ENCODE measurements at regions not wholly inside any gene's neighbourhood (a gene's known extent, or its start where the extent isn't known, plus 50 kb on each side); places are given as distances from the start of the nearest gene placed in this dataset.

DNA sequence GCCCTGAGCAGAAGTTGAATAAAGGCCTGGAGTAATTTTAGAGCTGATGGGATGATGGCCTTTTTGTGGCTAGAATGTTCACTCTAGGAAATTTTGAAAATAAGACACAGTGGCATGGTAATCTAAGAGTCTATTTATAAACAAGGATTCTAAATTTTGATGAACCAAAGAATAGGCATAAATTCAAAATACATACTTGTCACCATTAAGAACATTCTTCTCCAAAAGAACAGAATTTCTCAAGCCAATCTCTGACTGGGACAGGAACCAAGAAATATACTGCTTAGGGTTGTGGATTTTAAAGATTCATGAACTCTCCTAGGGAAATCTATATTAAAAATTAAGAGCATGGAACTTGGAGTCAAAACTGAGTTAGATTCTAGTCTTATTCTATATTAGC, 98.2 kb upstream of the SETBP1 start:
- Mint-ChIP-seq H3K4me3 (ENCODE audit: unreplicated experiment) (no peak overlapping the region), H3K36me3 (ENCODE audit: low read depth) (no peaks in the 10 kb centered on the region), H3K9me3 (ENCODE audit: low read depth) (no peaks in the 10 kb centered on the region), H3K4me1 (ENCODE audit: low read depth) (peaks cover 36% of the 10 kb centered on the region), H3K27me3 (ENCODE audit: low read depth) (no peaks in the 10 kb centered on the region), H3K27ac (ENCODE audit: unreplicated experiment) (no peak overlapping the region)
- TF ChIP-seq, protein P1, sequence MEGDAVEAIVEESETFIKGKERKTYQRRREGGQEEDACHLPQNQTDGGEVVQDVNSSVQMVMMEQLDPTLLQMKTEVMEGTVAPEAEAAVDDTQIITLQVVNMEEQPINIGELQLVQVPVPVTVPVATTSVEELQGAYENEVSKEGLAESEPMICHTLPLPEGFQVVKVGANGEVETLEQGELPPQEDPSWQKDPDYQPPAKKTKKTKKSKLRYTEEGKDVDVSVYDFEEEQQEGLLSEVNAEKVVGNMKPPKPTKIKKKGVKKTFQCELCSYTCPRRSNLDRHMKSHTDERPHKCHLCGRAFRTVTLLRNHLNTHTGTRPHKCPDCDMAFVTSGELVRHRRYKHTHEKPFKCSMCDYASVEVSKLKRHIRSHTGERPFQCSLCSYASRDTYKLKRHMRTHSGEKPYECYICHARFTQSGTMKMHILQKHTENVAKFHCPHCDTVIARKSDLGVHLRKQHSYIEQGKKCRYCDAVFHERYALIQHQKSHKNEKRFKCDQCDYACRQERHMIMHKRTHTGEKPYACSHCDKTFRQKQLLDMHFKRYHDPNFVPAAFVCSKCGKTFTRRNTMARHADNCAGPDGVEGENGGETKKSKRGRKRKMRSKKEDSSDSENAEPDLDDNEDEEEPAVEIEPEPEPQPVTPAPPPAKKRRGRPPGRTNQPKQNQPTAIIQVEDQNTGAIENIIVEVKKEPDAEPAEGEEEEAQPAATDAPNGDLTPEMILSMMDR (IDR thresholded peaks at IDR 0.05): no peak
- no peak for DNase-seq (ENCODE audit: low spot score)

DNA sequence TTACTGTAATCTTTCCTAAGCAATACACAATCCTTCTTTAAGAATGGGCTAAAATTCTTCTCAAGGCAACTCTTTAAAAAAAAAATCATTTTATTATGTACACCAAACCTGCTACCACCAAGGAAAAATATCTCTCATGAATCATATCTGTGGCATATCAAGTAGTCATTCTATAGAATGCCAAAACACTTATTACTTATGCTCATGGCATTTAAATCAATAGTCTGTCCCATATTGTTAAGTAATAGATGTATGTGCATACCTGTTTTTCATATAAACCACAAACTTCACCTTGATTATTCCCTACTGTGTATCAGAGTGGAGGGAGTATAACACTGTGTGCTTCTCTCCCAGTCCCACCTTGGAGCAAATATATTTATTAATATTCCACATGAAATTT, 95.8 kb upstream of the SETBP1 start:
- DNase-seq (ENCODE audit: low spot score): no peak
- no peak overlapping the region for H3K27ac Mint-ChIP-seq (ENCODE audit: unreplicated experiment)
- no peaks in the 10 kb centered on the region for H3K27me3 Mint-ChIP-seq (ENCODE audit: low read depth)
- no peaks in the 10 kb centered on the region for H3K9me3 Mint-ChIP-seq (ENCODE audit: low read depth)
- H3K4me1 Mint-ChIP-seq (ENCODE audit: low read depth): peaks cover 40% of the 10 kb centered on the region
- H3K4me3 Mint-ChIP-seq (ENCODE audit: unreplicated experiment): no peak overlapping the region
- TF ChIP-seq, protein P1 (IDR thresholded peaks at IDR 0.05): no peak
- no peaks in the 10 kb centered on the region for H3K36me3 Mint-ChIP-seq (ENCODE audit: low read depth)

DNA sequence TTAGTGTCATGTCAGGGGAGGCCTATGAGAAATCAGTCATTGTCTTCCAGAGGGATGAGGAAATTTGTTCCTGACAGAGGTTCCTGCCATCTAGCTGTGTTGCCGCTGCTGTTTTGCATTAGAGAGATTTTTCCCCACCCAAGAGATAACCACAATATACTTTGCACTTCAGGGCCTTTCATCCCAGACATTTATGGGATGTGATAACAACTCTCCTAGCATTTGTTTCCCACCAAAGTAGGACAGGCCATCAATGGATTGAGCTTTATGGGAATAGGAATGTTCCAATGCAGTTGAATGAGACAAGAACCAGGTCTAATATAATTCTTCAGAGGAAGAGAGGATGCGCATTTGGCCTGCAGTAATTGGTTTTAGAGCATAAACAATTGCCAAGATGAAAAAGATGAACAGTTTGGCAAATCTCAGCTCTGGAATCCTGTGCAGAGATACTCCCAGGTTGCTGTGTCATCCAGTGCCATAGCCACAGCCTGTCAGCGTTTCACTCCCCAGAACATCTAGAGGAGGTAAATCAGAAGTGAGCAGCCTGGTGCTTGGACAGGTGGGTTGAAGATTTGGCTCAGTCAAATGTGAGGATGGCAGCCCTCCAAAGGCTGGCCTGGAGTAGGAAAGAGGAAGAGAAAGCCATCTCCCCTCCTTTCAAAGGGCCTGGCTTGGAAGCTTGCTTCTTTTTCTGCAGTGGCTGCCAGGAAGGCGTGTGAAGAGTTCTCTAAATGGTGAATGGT, 93.7 kb upstream of the SETBP1 start:
- H3K27ac Mint-ChIP-seq (ENCODE audit: unreplicated experiment): no peak overlapping the region
- peaks cover 51% of the 10 kb centered on the region for H3K4me1 Mint-ChIP-seq (ENCODE audit: low read depth)
- no peaks in the 10 kb centered on the region for H3K36me3 Mint-ChIP-seq (ENCODE audit: low read depth)
- no peaks in the 10 kb centered on the region for H3K27me3 Mint-ChIP-seq (ENCODE audit: low read depth)
- no peak for DNase-seq (ENCODE audit: low spot score)
- H3K4me3 Mint-ChIP-seq (ENCODE audit: unreplicated experiment): no peak overlapping the region
- no peaks in the 10 kb centered on the region for H3K9me3 Mint-ChIP-seq (ENCODE audit: low read depth)
- TF ChIP-seq, protein P1 (IDR thresholded peaks at IDR 0.05): no peak

DNA sequence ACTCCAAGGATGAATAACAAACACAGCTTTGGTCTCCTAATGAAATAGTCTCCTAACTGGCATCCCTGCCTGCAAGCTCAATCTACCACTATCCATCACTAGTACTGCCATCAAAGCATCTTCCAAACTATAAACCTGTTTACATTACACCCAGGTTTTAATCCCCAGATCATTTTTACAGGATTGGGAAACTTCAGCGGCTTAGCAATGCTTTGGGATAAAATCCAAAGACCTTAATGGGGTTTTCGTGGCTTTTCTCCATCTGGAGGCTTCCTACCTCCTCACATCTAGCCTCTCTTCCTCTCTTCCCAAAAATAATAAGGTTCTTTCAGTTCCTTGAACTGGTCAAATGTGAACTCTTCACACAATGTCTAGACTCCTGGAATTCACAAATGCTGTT, 92.2 kb upstream of the SETBP1 start:
- no peaks in the 10 kb centered on the region for H3K36me3 Mint-ChIP-seq (ENCODE audit: low read depth)
- peaks cover 54% of the 10 kb centered on the region for H3K4me1 Mint-ChIP-seq (ENCODE audit: low read depth)
- H3K4me3 Mint-ChIP-seq (ENCODE audit: unreplicated experiment): no peak overlapping the region
- DNase-seq (ENCODE audit: low spot score): no peak
- no peaks in the 10 kb centered on the region for H3K9me3 Mint-ChIP-seq (ENCODE audit: low read depth)
- H3K27me3 Mint-ChIP-seq (ENCODE audit: low read depth): no peaks in the 10 kb centered on the region
- TF ChIP-seq, protein P1 (IDR thresholded peaks at IDR 0.05): no peak
- H3K27ac Mint-ChIP-seq (ENCODE audit: unreplicated experiment): peak overlapping the region; percentile 90

DNA sequence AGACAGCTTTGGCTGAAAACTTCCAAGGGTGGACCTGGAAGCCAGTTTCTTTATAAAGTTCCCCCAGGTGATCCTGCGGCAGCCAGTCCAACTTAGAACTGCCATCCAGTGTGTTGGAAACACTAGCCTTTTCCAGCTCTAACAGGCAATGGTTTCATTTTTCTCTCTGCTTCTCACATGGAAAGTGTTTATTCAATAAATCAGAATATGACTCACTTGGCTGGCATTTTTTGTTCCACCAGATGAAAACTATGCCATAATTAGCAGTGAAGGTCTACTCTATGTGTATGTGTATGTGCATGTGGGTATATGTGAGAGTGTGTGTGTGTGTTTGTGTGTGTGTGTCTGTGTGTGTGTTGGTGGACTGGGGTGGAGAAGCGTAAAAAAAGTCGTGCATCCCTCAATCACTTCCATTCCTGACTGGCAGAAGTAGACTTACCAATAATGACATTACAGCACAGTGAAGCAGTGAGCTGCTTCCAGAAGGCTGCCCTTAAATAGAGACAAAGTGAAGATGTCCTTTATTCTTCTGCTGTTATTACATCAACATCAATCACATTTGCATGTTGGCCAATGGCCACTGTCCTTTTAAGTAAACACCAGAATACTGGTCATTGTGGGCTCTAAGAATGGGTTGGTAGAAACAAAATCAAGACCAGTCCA, 90.9 kb upstream of the SETBP1 start:
- no peak overlapping the region for H3K4me3 Mint-ChIP-seq (ENCODE audit: unreplicated experiment)
- peaks cover 64% of the 10 kb centered on the region for H3K4me1 Mint-ChIP-seq (ENCODE audit: low read depth)
- no peaks in the 10 kb centered on the region for H3K36me3 Mint-ChIP-seq (ENCODE audit: low read depth)
- DNase-seq (ENCODE audit: low spot score): no peak
- H3K27me3 Mint-ChIP-seq (ENCODE audit: low read depth): no peaks in the 10 kb centered on the region
- no peaks in the 10 kb centered on the region for H3K9me3 Mint-ChIP-seq (ENCODE audit: low read depth)
- TF ChIP-seq, protein P1 (IDR thresholded peaks at IDR 0.05): no peak
- H3K27ac Mint-ChIP-seq (ENCODE audit: unreplicated experiment): peak overlapping the region; percentile 90

Measured in chondrocyte (in vitro differentiated cells).